ENCODE measurements at regions not wholly inside any gene's neighbourhood (a gene's known extent, or its start where the extent isn't known, plus 50 kb on each side); places are given as distances from the start of the nearest gene placed in this dataset.

DNA sequence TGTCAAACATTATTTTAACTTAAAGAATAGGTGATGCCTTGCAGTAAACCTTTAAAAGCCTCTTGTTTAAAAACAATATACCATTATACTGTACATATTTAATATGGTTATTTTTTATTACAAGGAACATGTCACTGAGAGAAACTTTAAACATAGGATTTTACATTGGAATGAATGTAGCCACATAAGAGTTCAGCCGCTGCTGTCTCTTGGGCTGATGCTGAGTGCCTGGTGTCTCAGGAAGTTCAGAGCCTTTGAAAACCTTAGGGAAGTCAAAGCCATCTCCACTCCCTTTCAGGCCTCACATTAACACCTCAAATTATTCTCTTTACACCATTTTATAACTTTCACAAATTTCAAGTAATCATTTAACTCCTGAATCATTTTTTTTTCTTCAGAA, 93.5 kb upstream of the DKK2 start:
- H3K4me1 ChIP-seq (replicated peaks in 1 of 2; ENCODE audit: control insufficient read depth in 2 of 2, insufficient read depth in 2 of 2, low read length in 2 of 2) = no peaks in the 10 kb centered on the region
- 0% methylated on average over 1 of the region's 1 CpG for WGBS (ENCODE audit: insufficient coverage, low coverage, missing lambda C conversion rate)
- ChIA-PET POLR2A (no interaction called here), CTCF (ENCODE audit: low intra/inter-chr PET ratio) (no interaction called here)
- BruUV-seq (replicated peaks) = no TSS peak
- no peak overlapping the region for H3K9ac ChIP-seq (ENCODE audit: insufficient read depth in 1 of 2, low read depth in 2 of 2, low read length in 2 of 2)
- no peaks in the 10 kb centered on the region for H3K36me3 ChIP-seq (ENCODE audit: control insufficient read depth, insufficient read depth, low read length)
- no peak for TF ChIP-seq YBX1 (IDR thresholded peaks at IDR 0.05)
- no peak for TF ChIP-seq DACH1 (IDR thresholded peaks at IDR 0.05; ENCODE audit: partially characterized antibody)
- no peak for TF ChIP-seq TSC22D4 (tag; IDR thresholded peaks at IDR 0.05)
- TF ChIP-seq, protein P1, sequence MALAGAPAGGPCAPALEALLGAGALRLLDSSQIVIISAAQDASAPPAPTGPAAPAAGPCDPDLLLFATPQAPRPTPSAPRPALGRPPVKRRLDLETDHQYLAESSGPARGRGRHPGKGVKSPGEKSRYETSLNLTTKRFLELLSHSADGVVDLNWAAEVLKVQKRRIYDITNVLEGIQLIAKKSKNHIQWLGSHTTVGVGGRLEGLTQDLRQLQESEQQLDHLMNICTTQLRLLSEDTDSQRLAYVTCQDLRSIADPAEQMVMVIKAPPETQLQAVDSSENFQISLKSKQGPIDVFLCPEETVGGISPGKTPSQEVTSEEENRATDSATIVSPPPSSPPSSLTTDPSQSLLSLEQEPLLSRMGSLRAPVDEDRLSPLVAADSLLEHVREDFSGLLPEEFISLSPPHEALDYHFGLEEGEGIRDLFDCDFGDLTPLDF (CRISPR knock-in tag; IDR thresholded peaks at IDR 0.05) = no peak
- TF ChIP-seq, protein P2, sequence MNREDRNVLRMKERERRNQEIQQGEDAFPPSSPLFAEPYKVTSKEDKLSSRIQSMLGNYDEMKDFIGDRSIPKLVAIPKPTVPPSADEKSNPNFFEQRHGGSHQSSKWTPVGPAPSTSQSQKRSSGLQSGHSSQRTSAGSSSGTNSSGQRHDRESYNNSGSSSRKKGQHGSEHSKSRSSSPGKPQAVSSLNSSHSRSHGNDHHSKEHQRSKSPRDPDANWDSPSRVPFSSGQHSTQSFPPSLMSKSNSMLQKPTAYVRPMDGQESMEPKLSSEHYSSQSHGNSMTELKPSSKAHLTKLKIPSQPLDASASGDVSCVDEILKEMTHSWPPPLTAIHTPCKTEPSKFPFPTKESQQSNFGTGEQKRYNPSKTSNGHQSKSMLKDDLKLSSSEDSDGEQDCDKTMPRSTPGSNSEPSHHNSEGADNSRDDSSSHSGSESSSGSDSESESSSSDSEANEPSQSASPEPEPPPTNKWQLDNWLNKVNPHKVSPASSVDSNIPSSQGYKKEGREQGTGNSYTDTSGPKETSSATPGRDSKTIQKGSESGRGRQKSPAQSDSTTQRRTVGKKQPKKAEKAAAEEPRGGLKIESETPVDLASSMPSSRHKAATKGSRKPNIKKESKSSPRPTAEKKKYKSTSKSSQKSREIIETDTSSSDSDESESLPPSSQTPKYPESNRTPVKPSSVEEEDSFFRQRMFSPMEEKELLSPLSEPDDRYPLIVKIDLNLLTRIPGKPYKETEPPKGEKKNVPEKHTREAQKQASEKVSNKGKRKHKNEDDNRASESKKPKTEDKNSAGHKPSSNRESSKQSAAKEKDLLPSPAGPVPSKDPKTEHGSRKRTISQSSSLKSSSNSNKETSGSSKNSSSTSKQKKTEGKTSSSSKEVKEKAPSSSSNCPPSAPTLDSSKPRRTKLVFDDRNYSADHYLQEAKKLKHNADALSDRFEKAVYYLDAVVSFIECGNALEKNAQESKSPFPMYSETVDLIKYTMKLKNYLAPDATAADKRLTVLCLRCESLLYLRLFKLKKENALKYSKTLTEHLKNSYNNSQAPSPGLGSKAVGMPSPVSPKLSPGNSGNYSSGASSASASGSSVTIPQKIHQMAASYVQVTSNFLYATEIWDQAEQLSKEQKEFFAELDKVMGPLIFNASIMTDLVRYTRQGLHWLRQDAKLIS (CRISPR knock-in tag; IDR thresholded peaks at IDR 0.05) = no peak
- TF ChIP-seq, protein P3, sequence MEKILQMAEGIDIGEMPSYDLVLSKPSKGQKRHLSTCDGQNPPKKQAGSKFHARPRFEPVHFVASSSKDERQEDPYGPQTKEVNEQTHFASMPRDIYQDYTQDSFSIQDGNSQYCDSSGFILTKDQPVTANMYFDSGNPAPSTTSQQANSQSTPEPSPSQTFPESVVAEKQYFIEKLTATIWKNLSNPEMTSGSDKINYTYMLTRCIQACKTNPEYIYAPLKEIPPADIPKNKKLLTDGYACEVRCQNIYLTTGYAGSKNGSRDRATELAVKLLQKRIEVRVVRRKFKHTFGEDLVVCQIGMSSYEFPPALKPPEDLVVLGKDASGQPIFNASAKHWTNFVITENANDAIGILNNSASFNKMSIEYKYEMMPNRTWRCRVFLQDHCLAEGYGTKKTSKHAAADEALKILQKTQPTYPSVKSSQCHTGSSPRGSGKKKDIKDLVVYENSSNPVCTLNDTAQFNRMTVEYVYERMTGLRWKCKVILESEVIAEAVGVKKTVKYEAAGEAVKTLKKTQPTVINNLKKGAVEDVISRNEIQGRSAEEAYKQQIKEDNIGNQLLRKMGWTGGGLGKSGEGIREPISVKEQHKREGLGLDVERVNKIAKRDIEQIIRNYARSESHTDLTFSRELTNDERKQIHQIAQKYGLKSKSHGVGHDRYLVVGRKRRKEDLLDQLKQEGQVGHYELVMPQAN (IDR thresholded peaks at IDR 0.05; ENCODE audit: borderline replicate concordance) = no peak
- no peak for TF ChIP-seq TCF7 (IDR thresholded peaks at IDR 0.05; ENCODE audit: borderline replicate concordance)
- TF ChIP-seq IFI16 (CRISPR knock-in tag; IDR thresholded peaks at IDR 0.05) = no peak
- TF ChIP-seq, protein P4, sequence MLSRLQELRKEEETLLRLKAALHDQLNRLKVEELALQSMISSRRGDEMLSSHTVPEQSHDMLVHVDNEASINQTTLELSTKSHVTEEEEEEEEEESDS (CRISPR knock-in tag; IDR thresholded peaks at IDR 0.05) = no peak
- no peak for TF ChIP-seq ZNF589 (CRISPR knock-in tag; IDR thresholded peaks at IDR 0.05; ENCODE audit: low read depth)
- no peak for TF ChIP-seq NFATC3 (IDR thresholded peaks at IDR 0.05)
- no peak for TF ChIP-seq ASH1L (IDR thresholded peaks at IDR 0.05; ENCODE audit: borderline replicate concordance, low read depth, partially characterized antibody)
- no peak for TF ChIP-seq BDP1 (IDR thresholded peaks at IDR 0.05; ENCODE audit: insufficient read depth, insufficient read length)
- no peak for TF ChIP-seq NFE2 (IDR thresholded peaks at IDR 0.05; ENCODE audit: low read depth)
- H2AFZ ChIP-seq (ENCODE audit: low read depth, low read length) = no peak overlapping the region
- no peak for DNase-seq (ENCODE audit: extremely low read depth in 1 of 4, low spot score in 3 of 4)
- in situ Hi-C loops (cut with MboI) = no loop called here
- H3K9me1 ChIP-seq (ENCODE audit: control insufficient read depth, insufficient read depth, low read length) = no peaks in the 10 kb centered on the region
- no peak overlapping the region for H3K27ac ChIP-seq (ENCODE audit: extremely low read depth, low read depth, low read length)
- no peak for ATAC-seq
- intact Hi-C loops (cut with micrococcal nuclease) = no loop called here
- no peak overlapping the region for H3K4me2 ChIP-seq (ENCODE audit: insufficient read depth, low read length)
- no peak overlapping the region for H3K4me3 ChIP-seq
- H4K20me1 ChIP-seq (replicated peaks; ENCODE audit: control insufficient read depth, insufficient read depth, low read length) = no peaks in the 10 kb centered on the region
- H3K27me3 ChIP-seq (ENCODE audit: control insufficient read depth in 2 of 2, insufficient read depth in 2 of 2, low read length in 2 of 2) = no peaks in the 10 kb centered on the region
- H3K9me3 ChIP-seq (replicated peaks; ENCODE audit: control insufficient read depth, insufficient read depth, low read depth, low read length) = no peaks in the 10 kb centered on the region
- H3K79me2 ChIP-seq (ENCODE audit: control insufficient read depth, insufficient read depth, low read length) = no peaks in the 10 kb centered on the region
- no peak for FAIRE-seq

Data from K562 (cell line).